Stimulated activated naive CD8-positive, alpha-beta T cell treated with anti-CD3 and anti-CD28 coated beads, Interleukin-15, amount 100 ng/mL, for 72 hours (primary cell): ENCODE measurements at regions not wholly inside any gene's neighbourhood (a gene's known extent, or its start where the extent isn't known, plus 50 kb on each side); places are given as distances from the start of the nearest gene placed in this dataset.
A peak's percentile ranks its signal among the peaks of the same experiment; 100 is the strongest.

Experiments used
- ATAC-seq: fragments of 150-1000 bp; cut with Tn5 transposase; 2 replicates; pipeline ENCODE4 v1.10.0; 2021; ENCODE audit warnings: mild to moderate bottlenecking, moderate library complexity
- DNase-seq, 2 donors: peaks; one replicate each; pipeline ENCODE4 v3.0.0; 2021 to 2022
- H3K27ac Mint-ChIP-seq, 2 donors: one replicate each; pipeline ENCODE4 v1.8.0; 2022; ENCODE audit warnings: mild to moderate bottlenecking in 2 of 2, mixed read lengths in 2 of 2, moderate library complexity in 2 of 2
- H3K27me3 Mint-ChIP-seq: one replicate; pipeline ENCODE4 v1.8.0; 2022; ENCODE audit warnings: mixed read lengths
- H3K4me1 Mint-ChIP-seq: one replicate; pipeline ENCODE4 v1.8.0; 2022; ENCODE audit warnings: mild to moderate bottlenecking, mixed read lengths
- H3K4me3 Mint-ChIP-seq, 2 donors: one replicate each; pipeline ENCODE4 v1.8.0; 2022; ENCODE audit warnings: mild to moderate bottlenecking in 2 of 2, mixed read lengths in 2 of 2, moderate library complexity in 1 of 2
- H3K9me3 Mint-ChIP-seq, 2 donors: one replicate each; pipeline ENCODE4 v1.8.0; 2022; ENCODE audit warnings: mixed read lengths in 2 of 2

- no peak for DNase-seq
- Mint-ChIP-seq H3K9me3 (no peaks in the 10 kb centered on the region), H3K4me1 (no peaks in the 10 kb centered on the region), H3K27me3 (peaks cover 11% of the 10 kb centered on the region), H3K27ac (no peak overlapping the region), H3K4me3 (no peak overlapping the region)
- ATAC-seq: no peak
These were observed 157.1 kb downstream of the TLE1 start for GRCh38 chr9:81532251-81532650.

GRCh38 chr9:81531511-81531910 is 157.8 kb downstream of the TLE1 start:
- DNase-seq (no peak), ATAC-seq (no peak)
- H3K27me3 Mint-ChIP-seq: peaks cover 19% of the 10 kb centered on the region
- peaks cover 0 to 4% of the 10 kb centered on the region in 2 donors for H3K9me3 Mint-ChIP-seq
- H3K27ac Mint-ChIP-seq: no peak overlapping the region
- no peaks in the 10 kb centered on the region for H3K4me1 Mint-ChIP-seq
- H3K4me3 Mint-ChIP-seq: no peak overlapping the region

DNA sequence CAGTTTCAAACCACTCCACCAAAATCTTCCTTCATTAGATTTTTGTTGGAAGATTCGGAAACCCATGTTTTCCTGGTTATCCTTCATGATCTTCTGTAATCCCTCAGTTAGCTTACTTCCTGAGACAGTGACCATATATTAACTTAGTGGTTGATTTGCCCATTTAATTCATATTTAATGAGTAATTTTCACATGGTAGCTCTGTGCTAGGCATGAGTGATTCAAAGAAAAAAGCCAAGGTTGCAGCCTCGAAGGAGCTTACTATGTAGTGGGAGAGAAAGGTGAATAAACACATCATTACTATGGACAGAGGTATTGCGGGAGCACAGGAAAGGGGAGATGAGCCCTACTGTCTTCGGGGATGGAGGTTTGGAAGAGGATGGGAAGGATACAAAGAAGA is 158.5 kb downstream of the TLE1 start:
- Mint-ChIP-seq H3K9me3 (peaks cover 0 to 6% of the 10 kb centered on the region in 2 donors), H3K27ac (no peak overlapping the region), H3K27me3 (peaks cover 25% of the 10 kb centered on the region), H3K4me3 (no peak overlapping the region), H3K4me1 (no peaks in the 10 kb centered on the region)
- ATAC-seq (no peak), DNase-seq (no peak)

DNA sequence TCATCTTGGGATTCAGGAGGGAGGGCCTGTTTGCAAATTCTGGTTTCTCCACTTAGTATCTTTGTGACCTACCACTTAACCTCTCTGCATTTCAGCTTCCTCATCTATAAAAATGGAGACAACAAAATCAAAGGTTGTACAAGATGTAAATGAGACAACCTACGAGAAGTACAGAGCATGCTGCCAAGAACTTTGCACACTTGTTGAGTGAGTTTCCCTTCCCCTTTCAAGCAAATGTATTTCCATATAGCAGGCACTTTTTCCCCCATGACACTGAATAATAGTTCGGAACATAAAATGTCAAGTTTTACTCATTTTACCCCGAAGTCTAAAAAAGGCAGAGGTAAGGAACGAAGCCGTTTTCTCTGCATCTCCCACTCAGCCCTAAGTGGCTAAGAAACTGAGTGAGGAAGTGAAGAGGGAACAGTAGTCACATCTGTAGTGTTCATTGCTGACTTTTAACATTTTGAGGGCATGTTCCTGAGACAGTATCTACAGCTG is 159.0 kb downstream of the TLE1 start:
- ATAC-seq: no peak
- Mint-ChIP-seq H3K4me3 (no peak overlapping the region), H3K27ac (no peak overlapping the region), H3K27me3 (peaks cover 26% of the 10 kb centered on the region), H3K9me3 (peaks cover 0 to 6% of the 10 kb centered on the region in 2 donors), H3K4me1 (no peaks in the 10 kb centered on the region)
- no peak for DNase-seq

GRCh38 chr9:81529556-81530193 is 159.7 kb downstream of the TLE1 start:
- Mint-ChIP-seq H3K4me3 (no peak overlapping the region), H3K4me1 (no peaks in the 10 kb centered on the region), H3K27ac (no peak overlapping the region), H3K27me3 (peaks cover 26% of the 10 kb centered on the region), H3K9me3 (peaks cover 0 to 6% of the 10 kb centered on the region in 2 donors)
- DNase-seq (no peak), ATAC-seq (no peak)

GRCh38 chr9:81526587-81526986 is 162.8 kb downstream of the TLE1 start:
- no peak for DNase-seq
- ATAC-seq: no peak
- H3K4me1 Mint-ChIP-seq: no peaks in the 10 kb centered on the region

DNA sequence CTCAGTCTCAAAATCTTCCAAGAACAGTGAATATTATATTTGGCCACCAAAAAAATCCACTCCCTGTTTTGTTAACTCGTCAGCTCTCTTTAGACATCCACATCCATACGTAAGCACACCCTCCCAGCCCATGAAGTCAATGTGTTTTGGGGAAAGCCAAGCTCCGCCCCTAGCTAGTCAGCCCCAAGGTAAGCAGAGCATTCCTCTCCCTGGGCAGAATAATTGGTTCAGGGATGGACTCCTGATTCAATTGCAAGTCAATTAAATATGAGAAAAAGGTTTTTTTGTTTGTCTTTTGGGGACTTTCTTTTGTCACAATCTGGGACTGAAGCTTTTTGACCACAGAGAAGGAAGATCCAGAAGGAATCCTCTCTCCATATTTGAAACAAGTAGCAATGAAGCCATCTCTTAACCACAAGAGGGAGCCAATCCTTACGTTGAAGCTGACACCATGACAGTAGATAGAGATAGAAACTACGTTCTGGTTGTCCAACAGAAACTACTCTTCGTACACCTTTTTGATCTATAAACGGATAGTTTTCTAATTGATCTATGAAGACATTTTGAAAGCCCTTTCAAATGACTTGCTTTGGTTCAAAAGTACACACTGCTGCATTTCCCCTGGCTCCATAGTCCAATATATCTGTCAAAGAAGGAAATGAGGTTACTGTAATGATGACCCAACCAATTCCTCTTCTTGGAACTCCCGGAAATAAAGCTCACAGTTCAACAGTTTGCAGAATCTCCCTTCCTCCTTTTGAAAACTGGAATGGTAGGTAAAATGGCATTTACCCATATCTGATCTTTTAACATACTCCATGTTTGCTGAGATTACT is 166.4 kb downstream of the TLE1 start:
- H3K27ac Mint-ChIP-seq: peak overlapping the region in 1 of 2 donors; percentile 20
- ATAC-seq (no peak), DNase-seq (no peak)
- H3K27me3 Mint-ChIP-seq: peaks cover 28% of the 10 kb centered on the region
- H3K9me3 Mint-ChIP-seq: peaks cover 0 to 6% of the 10 kb centered on the region in 2 donors
- H3K4me1 Mint-ChIP-seq: no peaks in the 10 kb centered on the region
- H3K4me3 Mint-ChIP-seq: no peak overlapping the region

More at GRCh38 chr9:81526587-81526986, 162.8 kb downstream of the TLE1 start:
- H3K4me3 Mint-ChIP-seq: no peak overlapping the region
- peaks cover 0 to 6% of the 10 kb centered on the region in 2 donors for H3K9me3 Mint-ChIP-seq
- no peak overlapping the region for H3K27ac Mint-ChIP-seq
- peaks cover 26% of the 10 kb centered on the region for H3K27me3 Mint-ChIP-seq

GRCh38 chr9:81521892-81522291 is 167.5 kb downstream of the TLE1 start:
- H3K9me3 Mint-ChIP-seq: peaks cover 0 to 6% of the 10 kb centered on the region in 2 donors
- H3K27ac Mint-ChIP-seq: no peak overlapping the region
- no peak for ATAC-seq

DNA sequence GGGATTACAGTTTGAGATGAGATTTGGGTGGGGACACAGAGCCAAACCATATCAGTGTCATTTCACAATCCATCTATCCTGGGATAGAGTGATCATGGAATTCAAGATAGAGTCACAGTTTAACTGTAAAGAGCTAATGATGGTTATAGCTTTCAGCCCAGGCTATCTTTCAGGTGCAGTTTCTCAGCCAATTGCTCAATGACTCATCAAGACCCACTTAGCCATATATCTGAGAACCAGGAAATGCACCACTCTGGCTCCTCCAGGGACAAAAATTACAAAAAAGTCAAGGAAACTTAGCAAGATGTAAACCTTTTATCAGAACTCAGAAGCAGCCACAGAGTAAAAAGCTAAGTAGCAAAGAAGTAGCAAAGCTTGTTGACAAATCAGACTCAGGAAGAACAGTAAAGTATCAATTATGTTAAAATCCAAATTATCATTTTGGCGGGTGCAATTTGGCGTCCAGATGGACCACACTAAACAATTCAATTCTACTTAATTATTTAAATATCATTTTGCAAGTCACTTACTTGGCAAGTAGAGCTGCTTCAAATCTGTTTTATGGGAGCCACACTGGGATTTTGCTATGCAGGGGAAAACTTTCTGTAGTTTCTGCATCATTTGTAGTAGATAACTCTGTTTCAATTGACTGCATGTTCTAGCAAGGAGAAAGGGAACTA is 169.4 kb downstream of the TLE1 start:
- no peak for DNase-seq
- H3K27me3 Mint-ChIP-seq: peaks cover 12% of the 10 kb centered on the region
- no peaks in the 10 kb centered on the region for H3K9me3 Mint-ChIP-seq
- ATAC-seq: no peak
- H3K27ac Mint-ChIP-seq: no peak overlapping the region
- no peaks in the 10 kb centered on the region for H3K4me1 Mint-ChIP-seq
- no peak overlapping the region for H3K4me3 Mint-ChIP-seq

More at GRCh38 chr9:81521892-81522291, 167.5 kb downstream of the TLE1 start:
- H3K4me3 Mint-ChIP-seq: no peak overlapping the region
- peaks cover 24% of the 10 kb centered on the region for H3K27me3 Mint-ChIP-seq
- no peaks in the 10 kb centered on the region for H3K4me1 Mint-ChIP-seq
- no peak for DNase-seq

DNA sequence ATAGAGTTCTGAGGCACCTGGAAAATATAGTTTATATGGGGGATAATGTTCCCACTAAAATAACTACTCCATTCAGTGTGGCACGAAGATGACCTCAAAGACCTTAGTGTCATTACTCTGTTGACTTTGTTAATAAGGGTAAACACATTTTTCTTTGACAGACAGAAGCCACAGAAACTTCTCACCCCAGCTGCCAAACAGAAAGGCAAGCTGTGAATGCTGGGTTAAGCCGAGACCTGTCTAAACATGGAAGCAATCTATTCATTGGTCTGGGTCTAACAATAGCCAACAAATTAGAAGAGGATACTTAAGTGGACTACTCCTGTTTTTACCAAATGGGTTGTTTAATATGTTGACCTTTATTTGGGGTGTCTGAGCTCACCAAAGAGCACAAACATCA is 171.4 kb downstream of the TLE1 start:
- H3K27ac Mint-ChIP-seq: no peak overlapping the region
- peaks cover 12% of the 10 kb centered on the region for H3K27me3 Mint-ChIP-seq
- H3K4me1 Mint-ChIP-seq: no peaks in the 10 kb centered on the region
- ATAC-seq (no peak), DNase-seq (no peak)
- H3K4me3 Mint-ChIP-seq: no peak overlapping the region
- no peaks in the 10 kb centered on the region for H3K9me3 Mint-ChIP-seq

DNA sequence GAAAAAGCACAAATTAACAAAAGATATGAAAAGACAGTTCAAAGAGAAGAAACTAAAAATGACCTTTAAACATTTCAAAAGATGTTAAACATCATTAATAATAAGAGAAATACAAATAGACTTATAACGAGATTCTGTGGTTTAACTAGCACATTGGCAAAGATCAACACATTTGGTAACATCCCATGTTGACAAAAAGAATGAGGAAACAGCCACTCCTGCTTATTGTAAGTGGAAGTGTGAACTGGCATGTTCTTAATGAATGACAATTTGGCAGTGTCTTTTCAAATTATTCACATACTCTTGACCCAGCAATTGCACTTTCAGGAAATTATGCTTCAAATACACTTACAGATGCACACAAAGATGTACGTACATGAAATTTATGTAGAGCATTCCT is 176.3 kb downstream of the TLE1 start:
- no peak overlapping the region for H3K4me3 Mint-ChIP-seq
- H3K9me3 Mint-ChIP-seq: no peaks in the 10 kb centered on the region
- H3K27ac Mint-ChIP-seq: peak overlapping the region in 1 of 2 donors; percentile 38
- no peak for ATAC-seq
- no peaks in the 10 kb centered on the region for H3K4me1 Mint-ChIP-seq
- H3K27me3 Mint-ChIP-seq: peaks cover 6% of the 10 kb centered on the region
- no peak for DNase-seq

DNA sequence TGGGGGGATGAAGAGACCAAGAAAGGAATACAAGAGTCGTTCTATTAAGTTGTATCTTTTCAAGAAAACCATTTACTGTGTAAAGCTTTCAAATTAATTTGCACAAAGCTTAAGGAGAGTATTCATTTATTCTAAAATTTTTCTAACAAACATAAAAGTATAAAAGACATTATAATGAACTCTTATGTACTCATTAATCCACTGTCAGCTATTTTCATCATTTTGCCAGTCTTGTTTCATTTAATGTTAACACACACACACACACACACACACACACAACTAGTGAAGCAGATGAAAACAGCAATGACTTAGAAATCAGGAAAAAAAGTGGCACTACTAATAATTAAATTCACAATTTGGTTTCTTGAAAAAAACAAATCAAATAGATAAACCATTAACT is 176.7 kb downstream of the TLE1 start:
- Mint-ChIP-seq H3K27me3 (peaks cover 6% of the 10 kb centered on the region), H3K4me3 (no peak overlapping the region), H3K9me3 (no peaks in the 10 kb centered on the region), H3K27ac (peak overlapping the region in 1 of 2 donors; percentile 38), H3K4me1 (no peaks in the 10 kb centered on the region)
- ATAC-seq (no peak), DNase-seq (no peak)

DNA sequence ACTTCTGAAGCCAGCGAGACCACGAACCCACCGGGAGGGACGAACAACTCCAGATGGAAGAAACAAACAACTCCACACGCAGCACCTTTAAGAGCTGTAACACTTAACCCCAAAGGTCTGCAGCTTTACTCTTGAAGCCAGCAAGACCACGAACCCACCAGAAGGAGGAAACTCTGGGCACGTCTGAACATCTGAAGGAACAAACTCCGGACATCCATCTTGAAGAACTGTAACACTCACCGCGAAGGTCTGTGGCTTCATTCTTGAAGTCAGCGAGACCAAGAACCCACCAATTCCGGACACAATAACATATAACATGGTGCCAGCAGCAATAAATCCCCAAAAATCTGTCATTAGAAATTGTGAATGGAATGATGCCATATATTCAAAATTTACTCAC is 180.9 kb downstream of the TLE1 start:
- no peaks in the 10 kb centered on the region for H3K9me3 Mint-ChIP-seq
- DNase-seq: no peak
- no peak overlapping the region for H3K27ac Mint-ChIP-seq
- no peak overlapping the region for H3K4me3 Mint-ChIP-seq
- no peak for ATAC-seq
- H3K27me3 Mint-ChIP-seq: peaks cover 6% of the 10 kb centered on the region
- H3K4me1 Mint-ChIP-seq: no peaks in the 10 kb centered on the region

DNA sequence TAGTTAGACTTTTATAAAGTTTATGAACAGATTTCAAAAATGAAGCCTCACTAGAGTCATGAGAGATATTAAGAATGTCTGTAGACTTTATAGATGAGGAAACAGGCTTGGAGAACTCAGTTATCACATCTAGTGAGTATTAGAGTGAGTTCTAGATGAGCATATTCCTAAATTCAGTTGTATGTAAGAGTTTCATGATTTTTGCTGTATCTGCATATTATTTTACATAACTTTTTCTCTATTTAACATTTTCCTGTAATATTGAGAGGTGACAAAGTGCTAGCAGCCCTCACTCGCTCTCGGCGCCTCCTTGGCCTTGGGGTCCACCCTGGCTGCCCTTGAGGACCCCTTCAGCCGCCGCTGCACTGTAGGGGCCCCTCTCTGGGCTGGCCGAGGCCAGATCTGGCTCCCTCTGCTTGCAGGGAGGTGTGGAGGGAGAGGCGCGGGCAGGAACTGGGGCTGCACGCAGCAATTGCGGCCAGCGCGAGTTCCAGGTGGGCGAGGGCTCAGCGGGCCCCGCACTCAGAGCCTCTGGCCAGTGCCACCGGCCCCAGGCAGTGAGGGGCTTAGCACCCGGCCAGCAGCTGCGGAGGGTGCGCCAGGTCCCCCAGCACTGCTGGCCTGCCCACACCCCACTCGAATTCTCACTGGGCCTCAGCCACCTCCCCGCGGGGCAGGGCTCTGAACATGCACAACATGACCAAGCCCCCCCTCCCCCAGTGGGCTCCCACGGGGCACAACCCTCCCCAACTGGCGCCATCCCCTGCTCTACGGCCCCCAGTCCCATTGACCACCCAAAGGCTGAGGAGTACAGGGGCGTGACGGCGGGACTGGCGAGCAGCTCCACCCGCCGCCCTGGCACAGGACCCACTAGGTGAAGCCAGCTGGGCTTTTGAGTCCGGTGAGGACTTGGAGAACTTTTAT is 182.1 kb downstream of the TLE1 start:
- Mint-ChIP-seq H3K4me3 (no peak overlapping the region), H3K27me3 (peaks cover 6% of the 10 kb centered on the region), H3K9me3 (no peaks in the 10 kb centered on the region)

GRCh38 chr9:81499594-81499993 is 189.8 kb downstream of the TLE1 start:
- Mint-ChIP-seq H3K4me3 (no peak overlapping the region), H3K27ac (no peak overlapping the region), H3K4me1 (no peaks in the 10 kb centered on the region), H3K27me3 (no peaks in the 10 kb centered on the region), H3K9me3 (no peaks in the 10 kb centered on the region)
- no peak for DNase-seq
- no peak for ATAC-seq

More for the DNA sequence above, 182.1 kb downstream of the TLE1 start:
- peak; percentile 42 for ATAC-seq
- no peak for DNase-seq
- H3K4me1 Mint-ChIP-seq: no peaks in the 10 kb centered on the region
- no peak overlapping the region for H3K27ac Mint-ChIP-seq
